Esophagus squamous epithelium (tissue), 4 donors: ENCODE measurements at regions not wholly inside any gene's neighbourhood (a gene's known extent, or its start where the extent isn't known, plus 50 kb on each side); places are given as distances from the start of the nearest gene placed in this dataset.

Source experiments
- CTCF ChIP-seq, 6 experiments: fragments of 450-650 bp in 4 of 6; fragments of 200-600 bp in 2 of 6; sonication (generic) in 2 of 6; IDR thresholded peaks; one replicate each; pipeline ENCODE4 v1.5.1; 2016 to 2019; ENCODE audit warnings: antibody characterized with exemption in 6 of 6, mild to moderate bottlenecking in 4 of 6, moderate library complexity in 4 of 6
- POLR2A ChIP-seq, 4 donors: fragments of 450-650 bp; IDR thresholded peaks; one replicate each; pipeline ENCODE4 v1.6.1; 2017; ENCODE audit warnings: antibody characterized with exemption in 4 of 4, mild to moderate bottlenecking in 4 of 4, moderate library complexity in 3 of 4

- no peak for TF ChIP-seq CTCF (IDR thresholded peaks at IDR 0.05)
- no peak for TF ChIP-seq POLR2A (IDR thresholded peaks at IDR 0.05)
Observed at GRCh38 chr15:88394553-88395145, 72.5 kb downstream of the MRPL46 start.
